Activated naive CD8-positive, alpha-beta T cell treated with anti-CD3 and anti-CD28 coated beads, Interleukin-2, amount 50 U/mL, for 24 hours (primary cell): ENCODE measurements at regions not wholly inside any gene's neighbourhood (a gene's known extent, or its start where the extent isn't known, plus 50 kb on each side); places are given as distances from the start of the nearest gene placed in this dataset.

Source experiments
- ATAC-seq: fragments of 150-1000 bp; cut with Tn5 transposase; one replicate; pipeline ENCODE4 v1.10.0; 2021
- DNase-seq: peaks from one replicate; pipeline ENCODE4 v3.0.0; 2021
- H3K27ac Mint-ChIP-seq: one replicate; pipeline ENCODE4 v1.8.0; 2021; ENCODE audit warnings: mild to moderate bottlenecking, mixed read lengths
- H3K27me3 Mint-ChIP-seq: one replicate; pipeline ENCODE4 v1.8.0; 2021; ENCODE audit warnings: mixed read lengths
- H3K36me3 Mint-ChIP-seq: one replicate; pipeline ENCODE4 v1.8.0; 2021; ENCODE audit warnings: low read depth, mixed read lengths
- H3K4me1 Mint-ChIP-seq: one replicate; pipeline ENCODE4 v1.8.0; 2021; ENCODE audit warnings: mixed read lengths
- H3K4me3 Mint-ChIP-seq: one replicate; pipeline ENCODE4 v1.8.0; 2021; ENCODE audit warnings: mild to moderate bottlenecking, moderate library complexity, mixed read lengths
- H3K9me3 Mint-ChIP-seq: one replicate; pipeline ENCODE4 v1.8.0; 2021; ENCODE audit warnings: mixed read lengths

DNA sequence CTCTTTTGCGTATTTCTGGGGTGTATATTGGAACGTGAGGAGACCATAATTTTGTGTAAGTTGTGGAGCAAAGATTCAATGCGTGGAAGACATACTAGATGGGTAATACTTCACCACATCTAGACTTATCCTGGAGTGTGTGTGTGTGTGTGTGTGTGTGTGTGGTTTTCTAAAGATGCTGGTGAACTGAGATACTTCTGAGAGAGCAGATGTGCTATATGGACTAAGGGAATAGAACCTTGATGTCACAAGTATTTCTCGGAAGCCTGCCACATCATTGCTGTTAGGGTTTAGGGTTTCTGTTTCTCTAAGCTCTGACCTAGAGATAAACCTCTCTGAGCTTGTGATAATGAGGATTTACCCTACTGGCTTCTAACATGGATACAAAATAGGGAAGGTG, 138.8 kb downstream of the DACT1 start:
- DNase-seq, result no peak
- H3K9me3 Mint-ChIP-seq, result no peaks in the 10 kb centered on the region
- H3K27ac Mint-ChIP-seq, result no peak overlapping the region

DNA sequence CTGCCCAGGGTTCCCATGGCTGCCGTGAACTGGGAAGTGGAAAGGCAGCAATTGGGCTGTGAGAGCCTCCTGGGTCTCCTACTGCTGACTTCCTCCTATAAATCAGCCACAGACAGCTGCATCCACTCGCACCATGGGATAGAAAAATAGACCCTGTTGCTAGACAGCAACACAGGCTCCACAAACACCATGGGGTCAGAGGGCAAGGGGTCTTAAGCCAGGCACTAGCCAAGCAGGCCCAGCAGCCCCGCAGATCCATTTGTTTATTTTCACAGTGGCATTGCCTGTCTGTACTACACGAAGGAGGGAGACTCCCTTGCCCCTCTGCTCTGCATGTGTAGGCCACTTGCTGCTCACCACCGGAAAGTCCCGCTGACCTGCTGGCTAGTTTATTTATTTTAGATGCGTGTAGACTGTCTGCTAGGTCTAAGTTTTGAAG, 139.8 kb downstream of the DACT1 start:
- Mint-ChIP-seq H3K4me1 (no peaks in the 10 kb centered on the region), H3K4me3 (no peak overlapping the region), H3K27me3 (no peaks in the 10 kb centered on the region), H3K36me3 (no peaks in the 10 kb centered on the region), H3K9me3 (no peaks in the 10 kb centered on the region), H3K27ac (no peak overlapping the region)
- ATAC-seq (no peak), DNase-seq (no peak)

More for the DNA sequence above, 138.8 kb downstream of the DACT1 start:
- ATAC-seq, result no peak
- Mint-ChIP-seq H3K4me1 (no peaks in the 10 kb centered on the region), H3K27me3 (no peaks in the 10 kb centered on the region), H3K36me3 (no peaks in the 10 kb centered on the region), H3K4me3 (no peak overlapping the region)

DNA sequence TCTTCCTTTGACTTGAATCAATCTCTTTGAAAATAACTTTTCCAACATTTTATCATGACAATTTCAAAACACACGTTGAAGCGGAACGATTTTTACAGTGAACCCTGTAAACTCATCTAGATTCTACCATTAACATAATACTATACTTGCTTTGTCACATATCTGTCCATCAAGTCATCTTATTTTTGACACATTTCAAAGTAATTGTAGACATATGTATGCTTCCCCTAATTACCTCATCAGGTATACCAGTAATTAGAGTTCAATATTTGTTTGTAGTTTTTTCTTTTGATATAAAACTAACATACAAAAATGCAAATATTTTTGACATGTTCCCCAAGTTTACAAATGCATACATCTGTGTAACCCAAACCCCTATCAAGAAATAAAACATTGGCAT, 140.4 kb downstream of the DACT1 start:
- no peak for ATAC-seq
- no peak for DNase-seq
- Mint-ChIP-seq H3K4me1 (no peaks in the 10 kb centered on the region), H3K9me3 (no peaks in the 10 kb centered on the region), H3K36me3 (no peaks in the 10 kb centered on the region), H3K27ac (no peak overlapping the region), H3K4me3 (no peak overlapping the region), H3K27me3 (no peaks in the 10 kb centered on the region)

DNA sequence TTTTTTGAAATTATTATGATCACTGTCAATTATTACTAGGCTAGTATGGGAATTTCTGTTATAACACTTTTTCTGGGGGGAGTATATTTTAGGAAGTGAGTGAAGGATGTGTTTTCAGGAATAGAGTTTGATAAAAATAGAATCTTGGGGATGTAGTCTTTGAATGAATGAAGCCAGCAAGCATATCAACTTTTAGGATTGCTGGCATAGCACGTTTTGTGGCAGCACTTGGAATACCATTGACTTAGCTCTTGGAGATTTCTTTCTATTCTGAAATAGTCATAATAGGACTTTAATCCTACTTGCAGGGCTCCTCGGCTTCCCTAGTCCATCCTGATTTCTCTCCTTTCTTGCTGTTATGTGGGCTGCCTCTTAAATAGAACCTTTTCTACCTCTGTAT, 141.6 kb downstream of the DACT1 start:
- no peak for DNase-seq
- ATAC-seq, result no peak
- Mint-ChIP-seq H3K4me3 (no peak overlapping the region), H3K27ac (no peak overlapping the region), H3K9me3 (no peaks in the 10 kb centered on the region), H3K27me3 (no peaks in the 10 kb centered on the region), H3K4me1 (no peaks in the 10 kb centered on the region), H3K36me3 (no peaks in the 10 kb centered on the region)

DNA sequence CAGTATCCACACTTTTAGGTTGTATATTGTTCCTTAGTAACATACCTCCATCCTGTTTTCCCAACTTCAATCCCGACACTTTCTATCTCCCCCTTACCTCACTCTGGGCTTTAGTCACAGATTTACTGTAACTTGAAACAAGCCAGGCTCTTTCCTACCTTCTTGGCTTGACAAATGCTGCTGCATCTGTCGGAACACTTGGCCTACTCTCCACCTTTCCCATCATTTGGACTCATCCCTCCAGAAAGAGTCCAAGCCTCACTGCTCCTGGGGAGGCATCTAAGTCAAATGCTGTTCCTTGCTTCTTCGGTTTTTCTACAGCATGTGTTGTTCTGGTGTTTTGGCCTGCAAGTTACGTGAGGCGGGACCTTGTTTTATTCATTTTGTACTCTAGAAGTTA, 142.4 kb downstream of the DACT1 start:
- no peak overlapping the region for H3K27ac Mint-ChIP-seq
- no peaks in the 10 kb centered on the region for H3K4me1 Mint-ChIP-seq
- ATAC-seq, result no peak
- DNase-seq, result no peak
- no peaks in the 10 kb centered on the region for H3K27me3 Mint-ChIP-seq
- H3K36me3 Mint-ChIP-seq, result no peaks in the 10 kb centered on the region
- no peaks in the 10 kb centered on the region for H3K9me3 Mint-ChIP-seq
- no peak overlapping the region for H3K4me3 Mint-ChIP-seq

DNA sequence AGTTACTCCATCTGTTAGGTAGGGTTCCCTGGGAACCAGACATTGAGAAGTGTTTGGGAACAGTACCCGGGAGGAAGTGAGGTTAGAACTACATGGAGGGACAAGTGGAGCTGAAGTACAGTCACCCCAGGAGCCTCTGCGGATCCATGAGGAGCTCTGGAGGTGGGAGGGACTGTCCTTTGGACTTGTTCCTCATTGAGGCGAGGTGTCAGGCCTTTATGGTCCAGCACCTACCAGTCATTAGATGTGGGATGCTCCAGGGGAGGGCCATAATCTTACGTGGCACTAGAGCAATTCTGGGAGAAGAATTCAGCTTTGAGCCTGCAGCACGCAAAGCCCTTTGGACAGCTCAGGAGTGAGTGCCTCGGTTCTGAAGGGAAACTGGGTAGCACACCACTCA, 142.8 kb downstream of the DACT1 start:
- H3K4me1 Mint-ChIP-seq, result no peaks in the 10 kb centered on the region
- no peak for DNase-seq
- H3K27ac Mint-ChIP-seq, result no peak overlapping the region
- H3K4me3 Mint-ChIP-seq, result no peak overlapping the region
- no peaks in the 10 kb centered on the region for H3K27me3 Mint-ChIP-seq
- no peak for ATAC-seq
- H3K36me3 Mint-ChIP-seq, result no peaks in the 10 kb centered on the region
- H3K9me3 Mint-ChIP-seq, result no peaks in the 10 kb centered on the region

DNA sequence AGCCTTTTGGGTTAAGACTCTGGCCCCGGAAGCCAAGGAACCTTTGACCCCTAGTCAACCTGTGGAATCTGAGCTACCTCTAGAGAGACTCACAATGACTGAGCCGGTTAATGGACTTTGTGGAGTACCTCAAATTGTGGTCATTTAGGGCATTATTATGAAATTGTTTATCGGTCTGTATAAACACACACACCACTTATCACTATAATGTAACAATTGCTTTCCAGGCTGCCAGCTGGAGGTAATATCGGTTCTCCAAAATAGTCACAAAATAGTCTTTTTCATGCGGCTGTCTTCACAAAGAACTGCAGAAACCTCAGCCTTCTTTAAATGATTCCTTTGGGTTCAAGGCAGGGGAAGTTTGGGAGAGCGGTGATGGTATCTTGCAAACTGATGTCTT, 144.2 kb downstream of the DACT1 start:
- no peaks in the 10 kb centered on the region for H3K4me1 Mint-ChIP-seq
- ATAC-seq, result no peak
- H3K9me3 Mint-ChIP-seq, result no peaks in the 10 kb centered on the region
- no peak overlapping the region for H3K4me3 Mint-ChIP-seq
- H3K27me3 Mint-ChIP-seq, result no peaks in the 10 kb centered on the region
- H3K27ac Mint-ChIP-seq, result no peak overlapping the region
- no peaks in the 10 kb centered on the region for H3K36me3 Mint-ChIP-seq
- no peak for DNase-seq

DNA sequence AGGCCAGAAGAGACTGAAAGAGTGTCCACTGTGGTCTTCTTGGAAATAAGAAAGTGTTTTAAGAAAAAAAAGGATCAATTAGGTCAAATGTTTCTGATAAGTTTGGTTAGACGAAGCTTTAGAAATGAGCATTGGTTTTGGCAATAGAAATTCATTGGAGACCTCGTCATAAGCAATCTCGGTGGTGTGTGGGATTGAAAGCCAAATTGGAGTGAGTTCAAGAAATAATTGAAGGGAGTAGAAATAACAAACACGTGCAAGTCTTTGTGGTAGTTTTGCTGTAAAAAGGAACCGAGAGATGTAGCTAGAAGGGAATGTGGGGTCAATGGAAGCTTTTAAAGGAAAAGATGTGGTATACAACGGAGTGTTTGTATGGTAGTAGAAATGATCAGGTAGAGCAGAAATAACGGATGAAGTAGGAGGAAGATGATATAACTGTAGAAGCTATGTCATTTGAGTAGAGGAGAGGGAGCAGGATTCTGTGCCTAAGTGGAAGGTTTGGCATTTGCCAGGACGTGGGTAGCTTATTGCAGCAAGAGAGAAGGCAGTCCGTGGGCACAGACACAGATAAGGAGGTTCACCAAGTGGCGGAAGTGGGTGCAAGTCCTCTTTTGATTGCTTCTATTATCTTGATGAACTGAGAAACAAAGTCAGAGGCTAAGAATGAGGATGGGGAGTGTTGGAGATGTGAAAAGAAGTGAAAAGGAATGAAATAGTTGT, 146.2 kb downstream of the DACT1 start:
- Mint-ChIP-seq H3K4me3 (no peak overlapping the region), H3K9me3 (no peaks in the 10 kb centered on the region), H3K36me3 (no peaks in the 10 kb centered on the region), H3K27ac (no peak overlapping the region), H3K27me3 (peaks cover 6% of the 10 kb centered on the region), H3K4me1 (no peaks in the 10 kb centered on the region)
- DNase-seq (no peak), ATAC-seq (no peak)

DNA sequence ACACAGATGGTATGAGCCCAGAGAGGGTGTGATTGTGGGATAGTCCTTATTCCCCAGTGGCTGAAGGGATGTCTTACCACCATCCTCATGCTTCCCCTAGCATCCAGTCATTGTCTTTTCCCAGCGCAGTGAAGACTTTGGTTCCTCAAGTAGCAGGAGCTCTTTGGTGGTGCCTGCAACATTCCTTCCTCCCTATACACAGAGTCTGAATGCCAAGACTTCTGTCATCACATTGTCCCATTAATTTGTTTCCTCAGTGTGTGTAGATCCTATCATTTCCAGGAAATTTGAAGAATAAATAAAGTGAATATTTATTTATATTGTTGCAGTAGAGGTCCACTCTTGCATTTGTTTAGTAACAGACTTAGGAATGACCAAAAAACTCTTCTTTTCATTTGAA, 147.2 kb downstream of the DACT1 start:
- ATAC-seq, result no peak
- H3K27ac Mint-ChIP-seq, result no peak overlapping the region
- no peaks in the 10 kb centered on the region for H3K9me3 Mint-ChIP-seq
- no peak overlapping the region for H3K4me3 Mint-ChIP-seq
- H3K27me3 Mint-ChIP-seq, result peaks cover 6% of the 10 kb centered on the region
- H3K4me1 Mint-ChIP-seq, result no peaks in the 10 kb centered on the region
- H3K36me3 Mint-ChIP-seq, result no peaks in the 10 kb centered on the region
- no peak for DNase-seq

DNA sequence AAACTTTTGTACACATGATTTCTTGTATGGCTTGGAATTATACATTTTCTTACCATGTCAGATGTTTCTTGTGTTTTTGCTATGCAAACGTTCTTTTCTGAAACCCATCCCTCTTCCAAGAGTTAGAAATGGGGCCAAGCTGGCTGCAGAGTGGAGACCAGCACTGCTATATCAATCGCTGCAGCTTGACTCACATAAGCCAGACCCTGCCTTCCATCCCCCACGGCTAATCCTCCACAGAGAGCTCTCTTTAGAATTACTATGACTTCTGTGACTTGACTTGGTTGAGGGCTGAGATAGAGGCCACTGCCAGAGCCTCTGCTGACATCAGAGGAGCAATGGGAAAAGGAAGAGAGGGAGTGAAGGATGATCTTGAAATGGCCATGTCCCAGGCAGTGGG, 147.9 kb downstream of the DACT1 start:
- ATAC-seq, result no peak
- H3K27me3 Mint-ChIP-seq, result peaks cover 6% of the 10 kb centered on the region
- no peak overlapping the region for H3K27ac Mint-ChIP-seq
- H3K36me3 Mint-ChIP-seq, result no peaks in the 10 kb centered on the region
- no peak overlapping the region for H3K4me3 Mint-ChIP-seq
- DNase-seq, result no peak
- no peaks in the 10 kb centered on the region for H3K4me1 Mint-ChIP-seq
- H3K9me3 Mint-ChIP-seq, result no peaks in the 10 kb centered on the region

DNA sequence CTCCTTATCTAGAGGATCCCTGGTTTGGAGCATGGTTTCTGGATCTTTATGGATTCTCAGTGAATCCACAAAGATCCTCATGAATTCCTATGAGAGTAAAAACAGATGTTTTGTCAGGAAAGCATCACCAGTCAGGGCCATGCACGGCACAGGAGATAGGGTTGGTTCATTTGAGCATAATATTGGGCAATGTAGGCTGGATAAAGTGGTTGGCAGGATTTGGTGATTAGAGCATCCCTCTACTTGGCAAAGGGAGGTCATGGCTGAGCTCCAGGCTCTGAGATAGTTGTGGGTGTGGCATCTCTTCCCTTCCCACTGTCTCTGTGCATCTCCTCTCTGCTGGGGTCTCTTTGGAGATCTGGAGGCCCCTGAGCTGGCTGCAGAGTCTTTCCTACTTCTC, 149.8 kb downstream of the DACT1 start:
- Mint-ChIP-seq H3K4me1 (no peaks in the 10 kb centered on the region), H3K4me3 (no peak overlapping the region), H3K9me3 (no peaks in the 10 kb centered on the region), H3K27me3 (peaks cover 6% of the 10 kb centered on the region), H3K27ac (no peak overlapping the region), H3K36me3 (no peaks in the 10 kb centered on the region)
- no peak for ATAC-seq
- no peak for DNase-seq

DNA sequence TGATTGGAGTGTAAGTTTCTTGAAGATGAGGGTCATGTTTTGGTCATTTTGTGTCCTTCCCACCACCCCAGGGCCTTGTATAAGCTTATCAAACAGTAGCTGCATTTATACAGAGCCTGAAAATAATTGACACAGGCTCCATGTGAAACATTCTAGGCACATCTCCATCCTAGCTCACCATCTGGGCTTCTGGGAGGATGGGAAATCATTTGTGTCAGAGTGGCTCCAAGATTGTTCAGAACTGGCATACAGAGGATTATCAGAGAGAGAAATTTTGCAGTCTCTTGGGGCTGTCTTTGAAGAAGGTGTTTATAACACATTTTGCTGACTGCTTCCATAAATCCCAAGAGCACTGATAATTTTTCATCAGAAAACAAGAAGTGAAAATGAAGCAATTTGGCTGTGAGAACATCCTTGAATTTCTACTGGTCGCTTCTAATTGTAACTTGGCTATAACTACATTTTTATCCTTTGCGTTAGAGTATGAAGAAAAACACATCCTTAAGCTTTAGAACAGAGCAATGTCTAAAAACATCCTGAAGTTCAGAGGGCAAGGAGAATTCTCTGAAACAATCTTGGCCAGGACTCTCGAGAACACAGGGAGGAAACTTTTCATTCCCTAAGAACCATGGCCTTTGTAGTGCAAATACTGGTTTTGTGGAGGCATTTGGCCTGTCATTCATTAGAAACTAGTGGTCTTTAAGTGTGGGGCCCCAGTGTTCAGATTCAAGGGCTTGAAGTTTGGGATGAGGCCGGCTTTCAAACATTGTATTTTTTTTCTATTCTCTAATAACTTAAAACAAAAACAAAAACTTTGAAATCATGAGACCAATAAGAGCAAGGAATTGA, 151.1 kb downstream of the DACT1 start:
- peaks cover 6% of the 10 kb centered on the region for H3K27me3 Mint-ChIP-seq
- no peak for ATAC-seq
- H3K4me1 Mint-ChIP-seq, result no peaks in the 10 kb centered on the region
- no peaks in the 10 kb centered on the region for H3K36me3 Mint-ChIP-seq
- H3K27ac Mint-ChIP-seq, result no peak overlapping the region
- no peak for DNase-seq
- H3K4me3 Mint-ChIP-seq, result no peak overlapping the region
- no peaks in the 10 kb centered on the region for H3K9me3 Mint-ChIP-seq

DNA sequence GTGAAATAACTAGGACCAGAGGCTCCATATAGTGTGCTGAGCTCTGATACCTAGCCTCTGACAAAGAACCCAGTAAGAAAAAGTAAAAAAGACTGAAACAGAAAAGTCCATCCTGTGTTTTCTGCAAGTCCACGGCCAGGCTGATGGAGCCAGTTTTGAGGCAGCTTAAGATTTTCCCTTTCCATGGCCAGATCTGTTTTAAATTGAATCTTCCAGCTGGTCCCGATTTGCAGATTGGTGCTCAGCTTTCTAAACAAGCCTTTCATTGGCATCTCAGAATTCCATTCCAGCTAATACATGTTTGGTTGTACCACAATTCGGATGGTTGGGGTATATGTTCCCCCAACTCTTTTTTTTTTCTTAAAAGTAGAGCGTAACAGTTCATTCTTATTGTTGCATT, 152.0 kb downstream of the DACT1 start:
- Mint-ChIP-seq H3K36me3 (no peaks in the 10 kb centered on the region), H3K9me3 (no peaks in the 10 kb centered on the region), H3K4me1 (no peaks in the 10 kb centered on the region), H3K27ac (no peak overlapping the region), H3K4me3 (no peak overlapping the region), H3K27me3 (peaks cover 6% of the 10 kb centered on the region)
- DNase-seq (no peak), ATAC-seq (no peak)

DNA sequence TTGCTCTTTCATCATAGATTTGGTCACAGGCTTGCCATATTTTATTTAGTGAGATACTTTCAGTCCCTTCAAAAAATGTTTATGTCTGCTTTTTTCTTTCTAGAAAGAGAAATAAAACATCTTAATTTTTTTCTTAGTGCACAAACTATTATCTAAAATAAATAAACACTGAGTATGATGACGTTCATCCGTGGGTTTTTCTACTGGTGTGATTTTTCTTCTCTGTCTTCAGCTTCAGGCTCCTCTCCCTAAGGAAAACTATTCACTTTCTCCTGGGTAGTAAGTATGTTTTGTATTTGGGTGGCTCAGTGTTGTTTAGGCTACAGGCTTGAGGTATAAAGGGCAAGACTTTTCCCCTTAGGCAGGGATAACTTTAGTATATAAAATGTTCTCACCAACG, 154.7 kb downstream of the DACT1 start:
- Mint-ChIP-seq H3K27me3 (peaks cover 10% of the 10 kb centered on the region), H3K4me3 (no peak overlapping the region), H3K4me1 (no peaks in the 10 kb centered on the region), H3K27ac (no peak overlapping the region), H3K9me3 (no peaks in the 10 kb centered on the region), H3K36me3 (no peaks in the 10 kb centered on the region)
- DNase-seq, result no peak
- no peak for ATAC-seq

DNA sequence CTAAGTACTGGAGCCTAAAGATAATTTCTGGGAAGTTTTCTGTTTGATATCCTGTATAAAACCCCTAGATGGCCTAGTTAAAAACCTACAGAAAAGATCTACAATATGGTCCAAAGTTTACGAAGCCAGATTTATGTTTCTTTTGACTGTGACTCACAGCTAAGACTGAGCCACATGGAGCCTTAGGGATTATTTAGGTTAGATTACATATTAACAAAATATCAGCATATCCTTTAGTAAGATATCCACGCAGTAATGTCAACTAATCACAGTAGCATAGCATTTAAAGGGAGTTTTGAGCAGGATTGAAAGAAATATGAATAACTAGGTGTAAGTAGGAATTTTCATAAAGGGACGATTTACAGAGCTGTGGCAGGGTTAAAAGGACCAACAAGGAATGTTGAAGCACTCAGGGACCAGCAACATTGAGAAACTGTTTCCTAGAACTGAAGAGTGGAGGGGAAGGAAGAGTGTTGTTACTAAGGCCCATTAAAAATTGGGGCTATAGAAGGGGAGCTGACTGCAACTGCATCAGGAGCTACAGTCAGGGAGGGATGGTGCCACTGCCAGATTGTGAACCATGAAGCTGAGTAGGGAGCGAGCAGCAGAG, 155.5 kb downstream of the DACT1 start:
- no peaks in the 10 kb centered on the region for H3K9me3 Mint-ChIP-seq
- no peak overlapping the region for H3K4me3 Mint-ChIP-seq
- H3K27me3 Mint-ChIP-seq, result peaks cover 9% of the 10 kb centered on the region
- H3K4me1 Mint-ChIP-seq, result no peaks in the 10 kb centered on the region
- DNase-seq (no peak), ATAC-seq (no peak)
- H3K36me3 Mint-ChIP-seq, result no peaks in the 10 kb centered on the region
- H3K27ac Mint-ChIP-seq, result no peak overlapping the region
